Skin epidermis (tissue), 12 donors: ENCODE measurements at regions not wholly inside any gene's neighbourhood (a gene's known extent, or its start where the extent isn't known, plus 50 kb on each side); places are given as distances from the start of the nearest gene placed in this dataset.

Experiments used
- H3K27ac ChIP-seq, 21 experiments: fragments of 200-600 bp; sonication (generic) in 11 of 21; one replicate each; pipeline ENCODE4 v1.5.0; 2020; ENCODE audit warnings: mild to moderate bottlenecking in 3 of 21, inconsistent platforms in 2 of 21, moderate library complexity in 2 of 21
- H3K4me3 ChIP-seq, 7 experiments: fragments of 200-600 bp; sonication (generic) in 2 of 7; one replicate each; pipeline ENCODE4 v1.5.0; 2020; ENCODE audit warnings: inconsistent platforms in 2 of 7, mild to moderate bottlenecking in 2 of 7, moderate library complexity in 1 of 7

GRCh38 chr11:123378096-123378495 lies 52.0 kb upstream of the GRAMD1B start:
- H3K27ac ChIP-seq = no peak overlapping the region

GRCh38 chr11:123377355-123377754 lies 52.7 kb upstream of the GRAMD1B start:
- no peak overlapping the region for H3K27ac ChIP-seq
- H3K4me3 ChIP-seq = no peak overlapping the region

More at GRCh38 chr11:123378096-123378495, 52.0 kb upstream of the GRAMD1B start:
- no peak overlapping the region for H3K4me3 ChIP-seq

GRCh38 chr11:123375832-123376231 lies 54.2 kb upstream of the GRAMD1B start:
- H3K27ac ChIP-seq = no peak overlapping the region
- H3K4me3 ChIP-seq = no peak overlapping the region

GRCh38 chr11:123374622-123374968 lies 55.5 kb upstream of the GRAMD1B start:
- Histone ChIP-seq H3K27ac (no peak overlapping the region), H3K4me3 (no peak overlapping the region)

GRCh38 chr11:123373754-123374621 lies 56.1 kb upstream of the GRAMD1B start:
- no peak overlapping the region for H3K27ac ChIP-seq
- no peak overlapping the region for H3K4me3 ChIP-seq

GRCh38 chr11:123371506-123372297 lies 58.4 kb upstream of the GRAMD1B start:
- no peak overlapping the region for H3K27ac ChIP-seq

GRCh38 chr11:123366924-123367323 lies 63.1 kb upstream of the GRAMD1B start:
- H3K27ac ChIP-seq = no peak overlapping the region
- H3K4me3 ChIP-seq = no peak overlapping the region

More at GRCh38 chr11:123371506-123372297, 58.4 kb upstream of the GRAMD1B start:
- no peak overlapping the region for H3K4me3 ChIP-seq

- no peak overlapping the region for H3K27ac ChIP-seq
- no peak overlapping the region for H3K4me3 ChIP-seq
Observed at GRCh38 chr11:123365955-123366354, 64.1 kb upstream of the GRAMD1B start.

GRCh38 chr11:123364080-123364479 lies 66.0 kb upstream of the GRAMD1B start:
- H3K27ac ChIP-seq = no peak overlapping the region

GRCh38 chr11:123363556-123363955 lies 66.5 kb upstream of the GRAMD1B start:
- no peak overlapping the region for H3K27ac ChIP-seq
- H3K4me3 ChIP-seq = no peak overlapping the region

More at GRCh38 chr11:123364080-123364479, 66.0 kb upstream of the GRAMD1B start:
- no peak overlapping the region for H3K4me3 ChIP-seq

- Histone ChIP-seq H3K27ac (no peak overlapping the region), H3K4me3 (no peak overlapping the region)
Observed at GRCh38 chr11:123362941-123363340, 67.1 kb upstream of the GRAMD1B start.

- H3K4me3 ChIP-seq = no peak overlapping the region
- H3K27ac ChIP-seq = no peak overlapping the region
Observed at GRCh38 chr11:123362186-123362585, 67.9 kb upstream of the GRAMD1B start.

- H3K4me3 ChIP-seq = no peak overlapping the region
Observed at GRCh38 chr11:123361110-123361509, 69.0 kb upstream of the GRAMD1B start.

GRCh38 chr11:123360267-123360936 lies 69.7 kb upstream of the GRAMD1B start:
- H3K27ac ChIP-seq = no peak overlapping the region
- no peak overlapping the region for H3K4me3 ChIP-seq

More at GRCh38 chr11:123361110-123361509, 69.0 kb upstream of the GRAMD1B start:
- no peak overlapping the region for H3K27ac ChIP-seq

GRCh38 chr11:123357990-123358827 lies 71.9 kb upstream of the GRAMD1B start:
- no peak overlapping the region for H3K27ac ChIP-seq
- H3K4me3 ChIP-seq = peak overlapping the region; percentile 8 to 38 (median 36)

GRCh38 chr11:123357353-123357989 lies 72.6 kb upstream of the GRAMD1B start:
- no peak overlapping the region for H3K27ac ChIP-seq

GRCh38 chr11:123356539-123356938 lies 73.5 kb upstream of the GRAMD1B start:
- Histone ChIP-seq H3K27ac (no peak overlapping the region), H3K4me3 (no peak overlapping the region)

More at GRCh38 chr11:123357353-123357989, 72.6 kb upstream of the GRAMD1B start:
- peak overlapping the region in 5 of 7 experiments; percentile 27 to 38 (median 36) for H3K4me3 ChIP-seq

GRCh38 chr11:123354371-123354975 lies 75.6 kb upstream of the GRAMD1B start:
- H3K4me3 ChIP-seq = no peak overlapping the region
- H3K27ac ChIP-seq = no peak overlapping the region
